ENCODE measurements at regions not wholly inside any gene's neighbourhood (a gene's known extent, or its start where the extent isn't known, plus 50 kb on each side); places are given as distances from the start of the nearest gene placed in this dataset.

GRCh38 chr4:124079174-124079780 is 633.3 kb downstream of the ANKRD50 start:
- TF ChIP-seq CTCF (IDR thresholded peaks at IDR 0.05; ENCODE audit: low read length) (no peak), EZH2 (IDR thresholded peaks at IDR 0.05; ENCODE audit: borderline replicate concordance, low read length) (no peak)
